Kidney (tissue), 13 donors: ENCODE measurements at regions not wholly inside any gene's neighbourhood (a gene's known extent, or its start where the extent isn't known, plus 50 kb on each side); places are given as distances from the start of the nearest gene placed in this dataset.

ENCODE experiments used
- DNase-seq, 5 donors: peaks; one replicate each; pipeline ENCODE4 v3.0.0-alpha.2; 2013 to 2020
- FAIRE-seq: peaks from 2 replicates; lab custom pipeline; 2012; peaks lifted over from hg19 to GRCh38; lab: Jason Lieb, UNC
- H3K27ac ChIP-seq, 2 donors: one replicate each; pipeline ENCODE4 v1.7.0; 2013; ENCODE audit warnings: low read depth in 2 of 2, low read length in 2 of 2, inconsistent platforms in 1 of 2
- H3K27me3 ChIP-seq: one replicate; pipeline ENCODE4 v1.7.1; 2013; ENCODE audit warnings: low read length, inconsistent platforms; ENCODE audit not compliant: control insufficient read depth, insufficient read depth
- H3K36me3 ChIP-seq, 3 donors: one replicate each; pipeline versions ENCODE4 v1.7.0 to v1.7.1; 2013; ENCODE audit warnings: low read length in 3 of 3, control low read depth in 1 of 3, inconsistent platforms in 1 of 3; ENCODE audit not compliant: insufficient read depth in 3 of 3, control insufficient read depth in 2 of 3
- H3K4me1 ChIP-seq, 3 donors: one replicate each; pipeline versions ENCODE4 v1.7.0 to v1.7.1; 2013; ENCODE audit warnings: low read length in 3 of 3, inconsistent platforms in 1 of 3, low read depth in 1 of 3; ENCODE audit not compliant: control insufficient read depth in 2 of 3, insufficient read depth in 2 of 3
- H3K4me3 ChIP-seq, 3 donors: one replicate each; pipeline versions ENCODE4 v1.7.0 to v1.8.1; 2013; ENCODE audit warnings: low read length in 3 of 3, control low read depth in 1 of 3, inconsistent platforms in 1 of 3
- H3K9ac ChIP-seq, 3 donors: one replicate each; pipeline versions ENCODE4 v1.7.0 to v1.7.1; 2013; ENCODE audit warnings: low read length in 3 of 3, control low read depth in 1 of 3, inconsistent platforms in 1 of 3
- H3K9me3 ChIP-seq, 3 donors: one replicate each; pipeline versions ENCODE4 v1.7.0 to v1.7.1; 2013; ENCODE audit warnings: low read length in 3 of 3, control low read depth in 1 of 3, inconsistent platforms in 1 of 3; ENCODE audit not compliant: control insufficient read depth in 2 of 3, insufficient read depth in 1 of 3
- intact Hi-C: fragments of 100-400 bp; cut with DNase I; formaldehyde crosslinking; loops from one replicate; pipeline ENCODE4 v1.11.1; 2022
- TF ChIP-seq, protein P1 (sequence below): IDR thresholded peaks from 3 replicates; pipeline ENCODE4 v1.5.1; 2012; ENCODE audit warnings: mild to moderate bottlenecking, moderate library complexity, borderline replicate concordance; ENCODE audit not compliant: insufficient read depth; ENCODE audit errors: extremely low read depth
- donor health status: control.
- donor health status: control.
- donor health status: control.
- donor health status: control.
- donor health status: control.
- donor health status: DM: yes; HTN: yes; CAD: no.
- donor health status: Normal renal cell carcinoma (clear cell type).

DNA sequence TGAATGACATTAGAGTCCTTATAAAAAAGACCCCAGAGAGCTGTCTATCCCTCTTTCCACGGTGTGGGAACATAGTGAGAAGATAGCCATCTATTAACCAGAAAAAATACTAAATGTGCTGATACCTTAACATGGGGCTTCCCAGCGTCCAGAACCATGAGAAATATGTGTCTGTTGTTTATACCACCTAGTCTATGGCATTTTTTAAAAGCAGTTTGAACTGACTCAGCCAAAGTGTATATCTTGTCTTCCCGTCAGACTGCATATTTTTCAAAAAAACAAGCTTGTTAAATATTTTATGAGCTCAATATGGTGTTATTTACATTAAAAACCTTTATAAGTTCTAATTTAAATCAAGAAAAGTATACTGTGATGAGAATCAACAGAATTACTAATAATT lies 255.3 kb downstream of the HGF start:
- no peak overlapping the region for H3K9ac ChIP-seq
- no peaks in the 10 kb centered on the region for H3K4me1 ChIP-seq
- no peaks in the 10 kb centered on the region for H3K9me3 ChIP-seq
- no peaks in the 10 kb centered on the region for H3K27me3 ChIP-seq
- TF ChIP-seq, protein P1, sequence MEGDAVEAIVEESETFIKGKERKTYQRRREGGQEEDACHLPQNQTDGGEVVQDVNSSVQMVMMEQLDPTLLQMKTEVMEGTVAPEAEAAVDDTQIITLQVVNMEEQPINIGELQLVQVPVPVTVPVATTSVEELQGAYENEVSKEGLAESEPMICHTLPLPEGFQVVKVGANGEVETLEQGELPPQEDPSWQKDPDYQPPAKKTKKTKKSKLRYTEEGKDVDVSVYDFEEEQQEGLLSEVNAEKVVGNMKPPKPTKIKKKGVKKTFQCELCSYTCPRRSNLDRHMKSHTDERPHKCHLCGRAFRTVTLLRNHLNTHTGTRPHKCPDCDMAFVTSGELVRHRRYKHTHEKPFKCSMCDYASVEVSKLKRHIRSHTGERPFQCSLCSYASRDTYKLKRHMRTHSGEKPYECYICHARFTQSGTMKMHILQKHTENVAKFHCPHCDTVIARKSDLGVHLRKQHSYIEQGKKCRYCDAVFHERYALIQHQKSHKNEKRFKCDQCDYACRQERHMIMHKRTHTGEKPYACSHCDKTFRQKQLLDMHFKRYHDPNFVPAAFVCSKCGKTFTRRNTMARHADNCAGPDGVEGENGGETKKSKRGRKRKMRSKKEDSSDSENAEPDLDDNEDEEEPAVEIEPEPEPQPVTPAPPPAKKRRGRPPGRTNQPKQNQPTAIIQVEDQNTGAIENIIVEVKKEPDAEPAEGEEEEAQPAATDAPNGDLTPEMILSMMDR, result no peak
- no peaks in the 10 kb centered on the region for H3K36me3 ChIP-seq
- no peak for DNase-seq
- no peak overlapping the region for H3K27ac ChIP-seq
- intact Hi-C loops, result no loop called here
- no peak overlapping the region for H3K4me3 ChIP-seq
- FAIRE-seq, result no peak

GRCh38 chr7:81510122-81510521 lies 259.7 kb downstream of the HGF start:
- DNase-seq (peak in 1 of 5 donors; percentile 46), FAIRE-seq (no peak)
- Histone ChIP-seq H3K27ac (no peak overlapping the region), H3K9me3 (no peaks in the 10 kb centered on the region), H3K4me1 (no peaks in the 10 kb centered on the region), H3K36me3 (no peaks in the 10 kb centered on the region), H3K27me3 (no peaks in the 10 kb centered on the region), H3K9ac (no peak overlapping the region), H3K4me3 (no peak overlapping the region)
- TF ChIP-seq, protein P1, result no peak
- intact Hi-C loops, result no loop called here

GRCh38 chr7:81507221-81507620 lies 262.6 kb downstream of the HGF start:
- no peak overlapping the region for H3K4me3 ChIP-seq
- FAIRE-seq (no peak), DNase-seq (no peak)
- no peaks in the 10 kb centered on the region for H3K36me3 ChIP-seq
- intact Hi-C loops, result no loop called here
- TF ChIP-seq, protein P1, result no peak
- no peaks in the 10 kb centered on the region for H3K9me3 ChIP-seq
- H3K27ac ChIP-seq, result no peak overlapping the region
- H3K27me3 ChIP-seq, result no peaks in the 10 kb centered on the region
- no peak overlapping the region for H3K9ac ChIP-seq
- H3K4me1 ChIP-seq, result no peaks in the 10 kb centered on the region

DNA sequence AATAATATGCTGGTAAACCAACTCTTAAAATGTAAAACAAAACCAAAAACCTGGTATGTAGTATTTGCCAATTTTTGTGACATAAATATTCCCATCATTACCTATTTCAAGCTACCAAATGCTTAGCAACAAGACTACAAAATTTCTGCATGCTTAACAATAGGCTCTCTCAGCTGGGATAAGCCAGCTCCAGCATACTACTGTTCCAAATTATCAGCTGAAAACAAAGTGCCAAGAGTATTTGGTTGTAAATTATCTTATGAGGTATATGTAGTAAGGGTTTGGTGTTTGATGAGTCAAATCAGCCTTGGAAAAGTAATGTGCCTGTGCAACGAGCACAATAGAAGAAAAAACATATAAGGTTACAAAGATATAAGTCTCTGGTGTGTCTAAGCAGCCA lies 263.2 kb downstream of the HGF start:
- Histone ChIP-seq H3K4me1 (no peaks in the 10 kb centered on the region), H3K27me3 (no peaks in the 10 kb centered on the region), H3K9ac (no peak overlapping the region), H3K27ac (no peak overlapping the region), H3K4me3 (no peak overlapping the region), H3K36me3 (no peaks in the 10 kb centered on the region), H3K9me3 (no peaks in the 10 kb centered on the region)
- intact Hi-C loops, result no loop called here
- TF ChIP-seq, protein P1, result no peak
- FAIRE-seq, result no peak
- DNase-seq, result no peak
